Fibroblast of lung (primary cell): ENCODE measurements at regions not wholly inside any gene's neighbourhood (a gene's known extent, or its start where the extent isn't known, plus 50 kb on each side); places are given as distances from the start of the nearest gene placed in this dataset.

Experiments
- DNase-seq, 2 donors: peaks; one replicate each; pipeline versions ENCODE4 v3.0.0 to v3.0.0-alpha.2; 2010; ENCODE audit warnings: low read depth in 2 of 2
- H2AFZ ChIP-seq: 2 replicates; pipeline ENCODE4 v1.5.1; 2012; ENCODE audit warnings: low read length, control low read depth, inconsistent platforms
- H3K27ac ChIP-seq: 2 replicates; pipeline ENCODE4 v1.5.1; 2011; ENCODE audit warnings: low read length, control low read depth; ENCODE audit not compliant: insufficient read depth
- H3K27me3 ChIP-seq: 2 replicates; pipeline ENCODE4 v1.5.1; 2011; ENCODE audit warnings: mild to moderate bottlenecking, low read length; ENCODE audit not compliant: control insufficient read depth, insufficient read depth
- H3K36me3 ChIP-seq: 2 replicates; pipeline ENCODE4 v1.5.1; 2011; ENCODE audit warnings: low read length; ENCODE audit not compliant: control insufficient read depth, insufficient read depth
- H3K4me1 ChIP-seq: 2 replicates; pipeline ENCODE4 v1.5.1; 2011; ENCODE audit warnings: low read length; ENCODE audit not compliant: control insufficient read depth, insufficient read depth; ENCODE audit errors: extremely low read depth
- H3K4me2 ChIP-seq: 2 replicates; pipeline ENCODE4 v1.5.1; 2011; ENCODE audit warnings: low read length, control low read depth; ENCODE audit not compliant: insufficient read depth; ENCODE audit errors: extremely low read depth
- H3K4me3 ChIP-seq, 4 experiments: fragments of 200-600 bp in 1 of 4; sonication (generic) in 1 of 4; replicated peaks in 1 of 4; 2 replicates each; pipeline ENCODE4 v1.5.1; 2011 to 2016; ENCODE audit warnings: low read length in 4 of 4, low read depth in 3 of 4, mild to moderate bottlenecking in 3 of 4, control low read depth in 2 of 4, inconsistent platforms in 1 of 4, mixed read lengths in 1 of 4; ENCODE audit not compliant: insufficient read depth in 1 of 4; ENCODE audit errors: control extremely low read depth in 1 of 4
- H3K79me2 ChIP-seq: 2 replicates; pipeline ENCODE4 v1.5.1; 2012; ENCODE audit warnings: mild to moderate bottlenecking, low read length, inconsistent platforms; ENCODE audit not compliant: control insufficient read depth, insufficient read depth
- H3K9ac ChIP-seq: 2 replicates; pipeline ENCODE4 v1.5.1; 2011; ENCODE audit warnings: mild to moderate bottlenecking, low read length, control low read depth; ENCODE audit not compliant: insufficient read depth
- H3K9me3 ChIP-seq: 2 replicates; pipeline ENCODE4 v1.5.1; 2012; ENCODE audit warnings: low read depth, low read length; ENCODE audit not compliant: control insufficient read depth, insufficient read depth
- H4K20me1 ChIP-seq: 2 replicates; pipeline ENCODE4 v1.5.1; 2011; ENCODE audit warnings: low read length; ENCODE audit not compliant: control insufficient read depth, insufficient read depth; ENCODE audit errors: extremely low read depth
- CTCF ChIP-seq, 2 donors: IDR thresholded peaks in 1 of 2; conservative IDR thresholded peaks in 1 of 2; 1 replicate in 1 of 2; 2 replicates in 1 of 2; pipeline ENCODE4 v1.5.1; 2011 to 2012; ENCODE audit warnings: low read length in 2 of 2, control low read depth in 1 of 2, inconsistent platforms in 1 of 2, low read depth in 1 of 2, mild to moderate bottlenecking in 1 of 2
- EZH2 ChIP-seq: IDR thresholded peaks from 2 replicates; pipeline ENCODE4 v1.5.1; 2012; ENCODE audit warnings: low read length, control low read depth, mild to moderate bottlenecking; ENCODE audit errors: missing control alignments

- no peak overlapping the region for H2AFZ ChIP-seq
- no peaks in the 10 kb centered on the region for H3K27me3 ChIP-seq
- no peak overlapping the region for H3K9ac ChIP-seq
- DNase-seq: no peak
- H3K9me3 ChIP-seq: no peaks in the 10 kb centered on the region
- no peak overlapping the region for H3K4me3 ChIP-seq
- H3K4me1 ChIP-seq: no peaks in the 10 kb centered on the region
- H3K4me2 ChIP-seq: no peak overlapping the region
- no peak for TF ChIP-seq CTCF (conservative IDR thresholded peaks at IDR 0.05 in 1 of 2, IDR thresholded peaks at IDR 0.05 in 1 of 2; ENCODE audit: low read depth in 1 of 2, low read length in 2 of 2)
- TF ChIP-seq EZH2: no peak
- no peaks in the 10 kb centered on the region for H3K79me2 ChIP-seq
- H3K27ac ChIP-seq: no peak overlapping the region
- H3K36me3 ChIP-seq: no peaks in the 10 kb centered on the region
- no peaks in the 10 kb centered on the region for H4K20me1 ChIP-seq
Measured at GRCh38 chr5:74469234-74469994, 171.1 kb downstream of the ENC1 start.

- H3K27me3 ChIP-seq: no peaks in the 10 kb centered on the region
- H4K20me1 ChIP-seq: no peaks in the 10 kb centered on the region
- no peaks in the 10 kb centered on the region for H3K9me3 ChIP-seq
- H3K9ac ChIP-seq: no peak overlapping the region
- no peak for DNase-seq
- H3K4me1 ChIP-seq: no peaks in the 10 kb centered on the region
- no peak overlapping the region for H3K4me3 ChIP-seq
- no peaks in the 10 kb centered on the region for H3K79me2 ChIP-seq
- H2AFZ ChIP-seq: no peak overlapping the region
- no peaks in the 10 kb centered on the region for H3K36me3 ChIP-seq
- TF ChIP-seq EZH2: no peak
- no peak for TF ChIP-seq CTCF (conservative IDR thresholded peaks at IDR 0.05 in 1 of 2, IDR thresholded peaks at IDR 0.05 in 1 of 2; ENCODE audit: low read depth in 1 of 2, low read length in 2 of 2)
- no peak overlapping the region for H3K27ac ChIP-seq
- H3K4me2 ChIP-seq: no peak overlapping the region
Measured at GRCh38 chr5:74468421-74468820, 172.1 kb downstream of the ENC1 start.

DNA sequence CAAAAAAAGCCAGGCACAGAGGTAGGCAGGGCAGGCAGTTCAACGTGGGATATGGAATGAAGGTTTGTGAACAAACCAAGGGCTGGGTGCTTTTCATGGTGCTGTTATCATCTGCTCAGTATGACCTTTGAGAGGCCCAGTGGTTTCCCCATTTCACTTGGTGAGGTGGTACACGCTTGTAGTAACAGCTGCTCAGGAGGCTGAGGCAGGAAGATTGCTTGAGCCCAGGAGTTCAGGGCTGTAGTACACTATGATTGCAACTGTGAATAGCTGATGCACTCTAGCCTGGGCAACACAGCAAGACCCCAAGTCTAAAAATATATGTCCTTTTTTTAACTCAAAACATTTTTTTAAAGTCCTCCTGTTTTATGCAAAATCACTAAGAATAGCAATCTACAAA, 174.8 kb downstream of the ENC1 start:
- Histone ChIP-seq H3K4me3 (no peak overlapping the region), H3K36me3 (no peaks in the 10 kb centered on the region), H3K79me2 (no peaks in the 10 kb centered on the region), H3K27me3 (peaks cover 2% of the 10 kb centered on the region), H3K4me2 (no peak overlapping the region), H4K20me1 (no peaks in the 10 kb centered on the region), H3K9me3 (no peaks in the 10 kb centered on the region), H2AFZ (no peak overlapping the region), H3K4me1 (no peaks in the 10 kb centered on the region), H3K27ac (no peak overlapping the region), H3K9ac (no peak overlapping the region)
- no peak for TF ChIP-seq CTCF (conservative IDR thresholded peaks at IDR 0.05 in 1 of 2, IDR thresholded peaks at IDR 0.05 in 1 of 2; ENCODE audit: low read depth in 1 of 2, low read length in 2 of 2)
- TF ChIP-seq EZH2: no peak
- DNase-seq: no peak
